HG02763 (cell line): ENCODE measurements at regions not wholly inside any gene's neighbourhood (a gene's known extent, or its start where the extent isn't known, plus 50 kb on each side); places are given as distances from the start of the nearest gene placed in this dataset.

ENCODE experiments used
- ATAC-seq: cut with Tn5 transposase; IDR thresholded peaks from one replicate; pipeline ENCODE4 v1.9.1; 2021; ENCODE audit warnings: mild to moderate bottlenecking, moderate library complexity; ENCODE audit not compliant: unreplicated experiment

DNA sequence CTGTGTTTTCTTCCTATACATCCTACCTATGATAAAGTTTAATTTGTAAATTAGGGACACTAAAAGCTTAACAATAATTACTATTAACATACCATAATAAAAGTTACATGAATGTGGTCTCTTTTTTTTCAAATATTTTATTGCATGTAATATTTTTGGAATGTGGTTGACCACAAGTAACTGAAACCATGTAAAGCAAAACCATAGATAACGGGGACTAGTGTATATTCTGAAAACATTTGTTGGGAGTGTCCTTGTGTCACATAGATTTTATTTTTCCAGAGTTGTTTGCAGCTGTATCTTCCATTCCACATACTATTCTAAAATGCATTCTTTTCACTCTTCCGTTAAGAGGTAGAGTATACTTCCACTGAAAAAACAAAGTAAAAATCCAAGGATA is 200.4 kb downstream of the KIF18A start:
- ATAC-seq: no peak

DNA sequence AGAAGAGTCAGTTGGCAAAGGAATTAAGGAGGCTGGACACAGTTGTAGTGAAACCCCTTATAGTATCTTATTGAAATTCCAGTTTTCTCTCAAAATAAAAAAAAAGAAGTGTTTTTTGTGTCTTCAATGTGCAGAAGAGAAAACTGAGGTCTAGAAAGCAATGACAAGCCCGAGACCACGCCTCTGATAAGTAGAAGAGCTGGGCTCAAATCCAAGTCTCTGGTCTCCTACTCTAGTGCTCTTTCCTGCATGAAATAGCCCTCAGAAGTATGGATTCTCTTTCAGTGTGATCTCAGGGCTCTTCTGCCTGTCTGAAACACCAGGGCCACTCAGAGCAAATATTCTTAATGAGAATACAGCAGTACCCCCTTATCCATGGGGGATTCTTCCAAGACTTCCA is 200.9 kb downstream of the KIF18A start:
- ATAC-seq: no peak

DNA sequence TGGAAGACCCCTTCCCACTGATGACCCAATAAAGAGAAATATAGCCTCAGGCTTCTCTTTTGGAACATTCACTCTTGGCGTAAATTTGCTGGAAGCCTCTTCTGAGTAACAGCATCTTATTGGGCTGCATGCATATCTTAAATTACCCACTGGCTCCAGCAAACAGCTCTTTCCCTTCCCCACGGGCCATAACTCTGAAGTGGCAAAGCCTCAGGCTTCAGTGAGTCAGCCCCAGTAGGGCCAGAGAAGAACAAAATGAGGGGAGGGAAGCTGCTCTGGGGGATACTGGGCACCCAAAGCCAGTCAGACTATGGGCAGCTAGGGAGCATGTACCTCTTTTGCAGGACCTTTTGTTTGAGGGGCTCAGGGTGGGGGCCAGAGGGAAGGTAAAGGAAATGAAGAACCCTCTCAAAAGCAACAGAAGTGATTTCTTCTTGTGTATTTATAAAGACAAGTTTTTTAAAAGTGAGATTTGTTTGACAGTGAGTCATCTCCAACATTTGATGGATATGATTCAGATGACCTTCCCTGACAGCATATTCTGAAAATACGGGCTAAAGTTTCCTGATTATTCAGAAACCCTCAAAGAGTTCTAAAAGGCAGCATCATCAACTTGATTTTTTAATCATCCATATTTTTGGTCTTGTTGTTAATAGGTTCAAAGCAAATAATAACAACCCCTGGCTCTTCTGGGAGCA is 203.4 kb downstream of the KIF18A start:
- ATAC-seq: no peak

DNA sequence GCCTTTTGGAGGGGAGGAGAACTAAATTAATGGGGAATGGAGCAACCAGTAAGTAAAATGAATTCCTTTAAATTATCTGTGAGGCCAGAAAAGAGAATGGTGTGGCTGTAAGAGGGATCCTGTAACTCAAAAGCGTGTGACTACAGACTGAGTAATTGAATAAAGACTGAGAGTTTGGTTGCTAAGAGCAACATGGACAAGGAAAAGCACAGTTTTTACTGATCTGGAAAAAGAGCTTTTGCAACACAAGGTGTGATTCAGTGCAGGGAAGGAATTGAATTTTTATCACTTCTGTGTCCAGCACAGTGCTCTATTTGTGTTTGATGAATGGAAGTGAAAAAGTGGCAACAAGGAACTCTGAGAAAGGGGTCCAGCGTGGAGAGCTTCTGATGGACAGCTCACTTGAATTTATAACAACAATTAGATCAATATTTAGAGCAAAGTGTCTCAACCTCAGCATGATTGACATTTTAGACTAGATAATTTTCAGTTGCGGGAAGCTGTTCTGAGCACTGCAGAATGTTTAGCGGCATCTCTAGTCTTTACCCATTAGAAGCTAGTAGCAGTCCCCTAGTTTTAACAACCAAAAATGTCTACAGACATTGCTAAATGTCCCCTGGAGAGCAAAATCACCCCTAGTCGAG is 202.8 kb upstream of the BDNF start:
- ATAC-seq: no peak

- ATAC-seq: no peak
These were observed 197.9 kb upstream of the BDNF start for GRCh38 chr11:27898166-27898565.

GRCh38 chr11:27896096-27896495 is 195.8 kb upstream of the BDNF start:
- no peak for ATAC-seq

DNA sequence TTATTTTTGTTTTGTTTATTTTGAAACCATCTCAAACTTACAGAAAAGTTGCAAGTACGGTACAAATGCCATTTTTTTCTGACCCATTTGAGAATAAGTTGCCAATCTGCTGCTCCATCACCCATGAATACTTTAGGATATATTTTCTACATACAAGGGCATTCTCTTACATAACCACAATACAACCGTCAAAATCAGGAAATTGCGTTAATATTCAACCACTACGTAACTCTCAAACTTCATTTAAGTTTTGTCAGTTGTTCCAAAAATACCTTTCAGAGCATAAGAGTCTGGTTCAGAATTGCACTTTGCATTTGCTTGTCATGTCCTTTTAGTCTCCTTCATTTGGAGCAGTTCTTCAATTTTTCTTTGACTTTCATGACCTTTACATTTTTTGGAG is 194.3 kb upstream of the BDNF start:
- ATAC-seq: no peak

GRCh38 chr11:27886857-27887256 is 186.6 kb upstream of the BDNF start:
- no peak for ATAC-seq

GRCh38 chr11:27882066-27882697 is 181.9 kb upstream of the BDNF start:
- ATAC-seq: no peak

- no peak for ATAC-seq
These were observed 175.8 kb upstream of the BDNF start for GRCh38 chr11:27875831-27876775.

DNA sequence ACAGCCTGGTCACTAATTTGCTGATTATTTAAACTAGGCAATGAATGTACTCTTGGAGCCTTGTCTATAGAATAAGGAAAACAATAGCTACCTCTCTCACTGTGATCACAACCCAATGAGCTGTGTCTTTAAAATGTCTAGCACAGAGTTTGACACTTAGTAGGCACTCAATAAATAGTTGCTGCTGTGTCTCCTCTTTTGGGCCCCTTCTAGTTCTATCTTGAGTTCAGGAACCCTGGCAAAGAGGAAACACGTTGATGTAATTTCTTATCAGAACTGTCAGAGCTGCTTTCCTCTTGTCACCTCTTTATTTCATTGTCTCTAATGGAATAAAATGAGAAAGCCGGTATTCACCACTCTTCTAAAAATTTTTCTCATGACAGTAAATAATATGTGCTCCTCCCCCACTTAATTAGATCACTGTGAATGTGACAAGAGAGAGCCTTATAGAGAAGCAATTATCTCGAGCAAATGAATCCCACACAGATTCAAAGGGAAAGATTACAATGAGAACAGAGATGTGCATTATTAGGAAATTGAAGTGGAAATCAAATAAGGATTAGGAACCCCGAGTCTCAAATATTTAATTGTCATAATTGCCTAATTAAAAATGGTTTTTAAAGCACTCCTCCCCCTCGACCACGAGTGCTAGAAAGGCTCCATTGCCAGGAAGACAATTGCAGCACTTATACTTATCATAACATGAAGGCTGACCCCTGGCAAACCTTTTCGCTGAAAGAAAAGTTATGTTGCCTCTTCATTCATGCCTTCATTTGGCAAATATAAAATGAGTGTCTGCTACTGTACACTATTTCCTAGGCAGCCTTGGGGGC is 175.0 kb upstream of the BDNF start:
- ATAC-seq: no peak

DNA sequence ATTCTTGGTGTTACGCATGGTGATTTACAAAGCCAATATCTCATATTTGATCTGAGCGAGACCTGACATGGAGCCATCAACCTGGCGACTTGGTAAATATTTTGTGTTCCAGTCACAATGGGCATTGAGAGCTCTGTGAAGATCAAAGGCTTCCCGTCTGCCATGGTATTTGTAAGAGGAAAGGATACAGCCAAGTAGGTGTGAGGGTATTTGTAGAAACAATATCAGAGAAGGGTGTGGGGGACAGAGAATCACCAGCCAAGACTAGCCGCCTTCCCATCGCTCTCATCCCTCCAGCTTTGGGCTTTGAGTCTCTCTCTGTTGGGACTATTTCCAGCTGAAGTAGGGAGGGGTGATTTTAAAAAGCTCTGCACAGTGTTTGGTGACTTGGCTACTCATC is 173.4 kb upstream of the BDNF start:
- ATAC-seq: no peak

DNA sequence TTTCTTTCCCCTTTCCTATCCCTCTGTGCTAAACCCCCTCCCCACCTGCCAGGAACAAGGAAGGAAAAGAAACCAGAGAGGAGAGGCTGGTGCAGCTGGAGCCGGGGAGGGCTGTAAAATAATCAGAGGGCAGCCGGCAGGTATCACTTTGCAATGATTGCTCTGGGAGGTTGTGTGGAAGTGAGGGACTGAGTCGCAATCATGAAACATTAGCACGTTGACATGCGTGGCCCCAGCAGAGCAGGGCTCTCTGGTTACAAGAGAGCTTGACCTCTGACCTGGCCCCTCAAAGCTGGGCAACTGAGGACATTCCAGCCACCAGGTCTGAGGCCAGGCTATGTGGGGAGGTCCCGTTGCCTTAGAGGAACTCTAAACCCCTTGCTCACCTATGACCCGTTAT is 170.8 kb upstream of the BDNF start:
- no peak for ATAC-seq

- ATAC-seq: no peak
These were observed 169.4 kb upstream of the BDNF start for GRCh38 chr11:27869701-27870100.

- no peak for ATAC-seq
These were observed 168.5 kb upstream of the BDNF start for GRCh38 chr11:27868709-27869108.

GRCh38 chr11:27868226-27868625 is 168.0 kb upstream of the BDNF start:
- no peak for ATAC-seq

GRCh38 chr11:27865105-27865504 is 164.8 kb upstream of the BDNF start:
- ATAC-seq: no peak

DNA sequence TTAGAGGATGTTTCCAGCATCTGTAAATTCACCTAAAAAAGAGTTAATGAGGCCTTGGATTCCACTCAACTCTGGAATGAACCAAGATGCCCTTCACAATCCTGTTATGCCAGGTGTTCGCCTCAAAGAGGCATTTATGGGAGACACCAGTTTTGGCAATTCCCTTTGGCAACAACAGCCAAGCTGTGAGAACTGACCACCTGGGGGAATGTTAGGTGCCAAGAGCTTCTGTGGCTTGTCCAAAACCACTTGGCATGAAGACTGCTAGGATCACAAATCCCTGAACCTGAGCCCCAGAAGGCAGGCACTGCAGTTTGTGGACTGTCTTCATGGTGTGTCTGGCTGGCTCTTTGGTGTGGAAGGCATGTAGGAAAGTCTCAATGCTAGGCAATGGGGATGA is 164.4 kb upstream of the BDNF start:
- no peak for ATAC-seq

- ATAC-seq: no peak
These were observed 163.8 kb upstream of the BDNF start for GRCh38 chr11:27864091-27864491.

DNA sequence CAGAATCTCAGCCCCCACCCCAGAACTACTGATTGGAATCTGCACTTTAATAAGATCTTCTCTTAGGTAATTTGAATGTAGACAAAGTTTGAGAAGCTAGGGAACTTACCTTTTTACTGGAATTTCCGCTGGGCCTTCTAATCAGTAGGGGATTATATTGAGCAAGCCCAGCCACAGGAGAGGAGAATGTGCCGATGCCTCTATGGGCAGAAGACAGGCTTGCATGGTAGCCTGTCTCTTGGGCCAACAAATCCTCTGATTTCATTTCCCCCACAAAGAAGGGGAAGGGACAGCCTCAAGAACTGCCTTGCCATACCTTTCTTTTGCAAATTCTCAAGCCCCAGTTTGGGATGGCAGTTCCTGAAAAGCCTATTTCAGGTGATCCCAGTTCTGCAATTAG is 163.4 kb upstream of the BDNF start:
- no peak for ATAC-seq
